Activated B cell treated with CpG ODN at 0.5 μM for 24 hours (primary cell): ENCODE measurements at regions not wholly inside any gene's neighbourhood (a gene's known extent, or its start where the extent isn't known, plus 50 kb on each side); places are given as distances from the start of the nearest gene placed in this dataset.

ENCODE experiments used
- ATAC-seq: fragments of 200-7000 bp; cut with Tn5 transposase; one replicate; pipeline ENCODE4 v1.10.0; 2021; ENCODE audit warnings: low read depth, mild to moderate bottlenecking, moderate library complexity
- CTCF ChIA-PET: fragments of 350-600 bp; sonication (Branson Sonifier 250); formaldehyde crosslinking; loops from one replicate; lab custom pipeline; 2021; ENCODE audit warnings: antibody characterized with exemption; lab: Charles Lee
- POLR2A ChIA-PET: fragments of 350-600 bp; sonication (Branson Sonifier 250); formaldehyde crosslinking; loops from one replicate; lab custom pipeline; 2021; ENCODE audit warnings: antibody characterized with exemption; lab: Charles Lee
- DNase-seq: peaks from one replicate; pipeline ENCODE4 v3.0.0; 2022
- H3K27ac Mint-ChIP-seq: one replicate; pipeline ENCODE4 v1.8.0; 2020; ENCODE audit warnings: mixed read lengths
- H3K27me3 Mint-ChIP-seq: one replicate; pipeline ENCODE4 v1.8.0; 2021; ENCODE audit warnings: mixed read lengths
- H3K36me3 Mint-ChIP-seq: one replicate; pipeline ENCODE4 v1.8.0; 2021; ENCODE audit warnings: low read depth, mixed read lengths
- H3K4me1 Mint-ChIP-seq: one replicate; pipeline ENCODE4 v1.8.0; 2021; ENCODE audit warnings: mixed read lengths
- H3K4me3 Mint-ChIP-seq: one replicate; pipeline ENCODE4 v1.8.0; 2020; ENCODE audit warnings: mild to moderate bottlenecking, mixed read lengths
- H3K9me3 Mint-ChIP-seq: one replicate; pipeline ENCODE4 v1.8.0; 2020; ENCODE audit warnings: mixed read lengths
- intact Hi-C: fragments of 100-400 bp; cut with micrococcal nuclease; formaldehyde crosslinking; loops from one replicate; pipeline ENCODE4 v1.15.1; 2024
- TF ChIP-seq, protein P1 (sequence below): fragments of 200-600 bp; IDR thresholded peaks from one replicate; pipeline ENCODE4 v1.8.0; 2022; ENCODE audit warnings: antibody characterized with exemption, mild to moderate bottlenecking

DNA sequence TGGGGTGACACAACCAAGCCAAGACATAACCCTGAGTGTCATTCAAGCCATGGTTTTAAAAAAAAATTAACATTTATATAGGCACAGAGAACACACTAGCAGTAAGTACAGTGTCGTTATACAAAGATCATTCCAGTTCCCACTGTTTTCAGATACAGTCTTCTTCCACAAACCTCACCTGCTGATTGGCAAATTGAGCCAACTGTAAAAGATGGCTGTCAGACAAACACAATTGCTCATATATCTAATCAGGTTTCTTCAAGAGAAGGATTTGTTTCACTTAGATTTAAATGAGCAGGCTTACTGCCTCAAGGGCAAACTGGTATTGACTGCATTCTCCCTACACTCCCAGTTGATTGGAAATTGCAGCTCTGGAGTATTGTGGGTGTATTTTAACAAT is 308.9 kb downstream of the RBM26 start:
- Mint-ChIP-seq H3K27ac (no peak overlapping the region), H3K9me3 (no peaks in the 10 kb centered on the region), H3K4me3 (no peak overlapping the region), H3K36me3 (no peaks in the 10 kb centered on the region), H3K27me3 (peaks cover 6% of the 10 kb centered on the region), H3K4me1 (no peaks in the 10 kb centered on the region)
- ChIA-PET POLR2A (no interaction called here), CTCF (no interaction called here)
- no peak for DNase-seq
- no peak for ATAC-seq
- intact Hi-C loops: no loop called here
- TF ChIP-seq, protein P1, sequence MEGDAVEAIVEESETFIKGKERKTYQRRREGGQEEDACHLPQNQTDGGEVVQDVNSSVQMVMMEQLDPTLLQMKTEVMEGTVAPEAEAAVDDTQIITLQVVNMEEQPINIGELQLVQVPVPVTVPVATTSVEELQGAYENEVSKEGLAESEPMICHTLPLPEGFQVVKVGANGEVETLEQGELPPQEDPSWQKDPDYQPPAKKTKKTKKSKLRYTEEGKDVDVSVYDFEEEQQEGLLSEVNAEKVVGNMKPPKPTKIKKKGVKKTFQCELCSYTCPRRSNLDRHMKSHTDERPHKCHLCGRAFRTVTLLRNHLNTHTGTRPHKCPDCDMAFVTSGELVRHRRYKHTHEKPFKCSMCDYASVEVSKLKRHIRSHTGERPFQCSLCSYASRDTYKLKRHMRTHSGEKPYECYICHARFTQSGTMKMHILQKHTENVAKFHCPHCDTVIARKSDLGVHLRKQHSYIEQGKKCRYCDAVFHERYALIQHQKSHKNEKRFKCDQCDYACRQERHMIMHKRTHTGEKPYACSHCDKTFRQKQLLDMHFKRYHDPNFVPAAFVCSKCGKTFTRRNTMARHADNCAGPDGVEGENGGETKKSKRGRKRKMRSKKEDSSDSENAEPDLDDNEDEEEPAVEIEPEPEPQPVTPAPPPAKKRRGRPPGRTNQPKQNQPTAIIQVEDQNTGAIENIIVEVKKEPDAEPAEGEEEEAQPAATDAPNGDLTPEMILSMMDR: no peak

DNA sequence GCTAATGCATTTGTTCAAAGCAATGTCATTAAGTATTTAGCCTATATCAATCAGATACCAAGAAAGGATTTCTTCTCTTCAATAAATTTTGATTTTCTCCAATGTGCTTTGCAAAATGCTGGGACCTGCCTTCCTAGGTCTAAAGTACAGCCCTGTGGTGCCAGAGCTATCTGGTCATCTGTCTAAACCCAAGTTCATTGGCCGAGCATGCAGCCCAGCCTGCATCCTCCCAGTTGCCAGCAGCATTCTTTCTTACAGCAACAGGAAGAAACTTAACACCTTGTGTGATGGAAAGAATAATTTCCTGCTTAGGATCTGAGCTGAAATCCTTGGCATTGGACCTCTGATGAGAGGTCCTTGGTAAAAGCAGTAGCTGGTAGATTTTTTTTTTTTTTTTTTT is 310.0 kb downstream of the RBM26 start:
- intact Hi-C loops: no loop called here
- ATAC-seq (no peak), DNase-seq (no peak)
- H3K4me3 Mint-ChIP-seq: no peak overlapping the region
- ChIA-PET POLR2A (no interaction called here), CTCF (no interaction called here)
- H3K9me3 Mint-ChIP-seq: no peaks in the 10 kb centered on the region
- no peaks in the 10 kb centered on the region for H3K4me1 Mint-ChIP-seq
- peaks cover 7% of the 10 kb centered on the region for H3K27me3 Mint-ChIP-seq
- TF ChIP-seq, protein P1: no peak
- H3K36me3 Mint-ChIP-seq: no peaks in the 10 kb centered on the region
- no peak overlapping the region for H3K27ac Mint-ChIP-seq

DNA sequence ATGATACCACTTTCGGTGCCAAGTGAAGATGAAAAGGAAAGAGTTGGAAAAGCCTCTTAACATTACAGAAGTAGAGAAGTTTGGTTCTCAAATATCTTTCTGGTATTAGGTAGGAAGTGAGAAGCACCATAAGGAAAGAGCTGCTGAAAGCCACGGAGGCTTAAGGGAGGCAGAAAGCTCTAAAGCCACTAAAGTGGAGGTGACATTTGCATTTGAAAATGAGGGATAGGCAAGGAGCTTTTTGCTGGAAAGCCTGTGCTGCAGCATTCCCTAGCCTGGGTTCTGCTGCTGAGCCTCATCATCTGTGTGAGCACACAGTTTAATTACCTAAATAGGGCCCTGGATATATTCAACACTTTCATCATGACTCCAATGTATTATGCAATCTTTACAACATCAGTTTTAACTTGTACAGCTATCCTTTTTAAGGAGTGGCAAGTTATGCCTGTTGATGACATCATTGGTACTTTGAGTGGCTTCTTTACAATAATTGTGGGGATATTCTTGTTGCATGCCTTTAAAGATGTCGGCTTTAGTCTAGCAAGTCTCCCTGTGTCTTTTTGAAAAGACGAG is 315.4 kb downstream of the RBM26 start:
- no peak overlapping the region for H3K4me3 Mint-ChIP-seq
- TF ChIP-seq, protein P1: no peak
- DNase-seq: no peak
- ChIA-PET CTCF (no interaction called here), POLR2A (no interaction called here)
- no peak for ATAC-seq
- no peaks in the 10 kb centered on the region for H3K36me3 Mint-ChIP-seq
- H3K4me1 Mint-ChIP-seq: no peaks in the 10 kb centered on the region
- peaks cover 14% of the 10 kb centered on the region for H3K27me3 Mint-ChIP-seq
- intact Hi-C loops: no loop called here
- no peaks in the 10 kb centered on the region for H3K9me3 Mint-ChIP-seq
- H3K27ac Mint-ChIP-seq: no peak overlapping the region

DNA sequence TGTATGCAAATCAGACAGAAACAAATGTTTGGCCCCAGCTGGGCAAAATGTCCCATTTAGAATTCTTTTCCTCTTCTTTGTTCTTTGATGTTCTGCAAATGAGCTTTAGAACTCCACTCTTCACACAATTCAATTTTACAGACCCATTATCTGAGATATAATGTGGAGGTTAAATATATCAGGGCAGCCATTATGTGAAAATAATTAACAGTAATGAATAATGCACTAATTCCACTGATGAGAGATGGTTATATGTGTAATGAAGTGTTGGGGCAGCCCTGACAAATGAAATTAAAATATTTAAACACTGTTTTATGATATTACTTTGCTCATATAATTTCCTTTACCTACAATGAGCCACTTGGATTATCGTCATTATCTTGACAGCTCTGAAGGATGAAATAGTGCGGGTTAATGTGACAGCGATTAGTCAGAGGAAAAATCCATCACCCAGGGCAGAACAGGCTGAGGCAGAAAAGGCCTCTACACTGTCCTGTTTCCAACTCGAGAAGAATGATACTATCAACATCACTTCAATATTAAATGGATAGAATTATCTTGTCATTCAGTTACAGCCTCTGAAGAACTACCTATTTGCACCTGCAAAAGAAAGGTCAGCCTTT is 321.1 kb downstream of the RBM26 start:
- Mint-ChIP-seq H3K27me3 (peaks cover 4% of the 10 kb centered on the region), H3K27ac (no peak overlapping the region), H3K4me1 (no peaks in the 10 kb centered on the region), H3K9me3 (no peaks in the 10 kb centered on the region), H3K4me3 (no peak overlapping the region), H3K36me3 (no peaks in the 10 kb centered on the region)
- ATAC-seq (no peak), DNase-seq (no peak)
- TF ChIP-seq, protein P1: no peak
- intact Hi-C loops: no loop called here
- POLR2A ChIA-PET: no interaction called here
- CTCF ChIA-PET: no interaction called here

DNA sequence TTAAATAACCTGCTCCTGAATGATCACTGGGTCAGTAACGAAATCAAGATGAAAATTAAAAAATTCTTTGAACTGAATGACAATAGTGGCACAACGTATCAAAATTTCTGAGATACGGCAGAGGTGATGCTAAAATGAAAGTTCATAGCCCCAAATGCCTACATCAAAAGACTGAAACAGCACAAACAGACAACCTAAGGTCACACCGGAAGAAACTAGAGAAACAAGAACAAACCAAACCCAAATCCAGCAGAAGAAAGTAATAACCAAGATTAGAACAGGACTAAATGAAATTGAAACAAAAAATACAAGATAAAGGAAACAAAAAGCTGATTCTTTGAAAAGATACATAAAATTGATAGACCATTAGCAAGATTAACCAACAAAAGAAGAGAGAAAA is 324.1 kb downstream of the RBM26 start:
- DNase-seq (no peak), ATAC-seq (no peak)
- Mint-ChIP-seq H3K36me3 (no peaks in the 10 kb centered on the region), H3K4me3 (no peak overlapping the region), H3K9me3 (peaks cover 4% of the 10 kb centered on the region), H3K4me1 (no peaks in the 10 kb centered on the region), H3K27ac (no peak overlapping the region), H3K27me3 (no peaks in the 10 kb centered on the region)
- ChIA-PET CTCF (no interaction called here), POLR2A (no interaction called here)
- intact Hi-C loops: no loop called here
- TF ChIP-seq, protein P1: no peak
